Mesothelial cell of epicardium (in vitro differentiated cells): ENCODE measurements at regions not wholly inside any gene's neighbourhood (a gene's known extent, or its start where the extent isn't known, plus 50 kb on each side); places are given as distances from the start of the nearest gene placed in this dataset.

Experiments
- DNase-seq, 2 experiments: peaks; one replicate each; pipeline ENCODE4 v3.0.0; 2021; ENCODE audit warnings: low spot score in 2 of 2; ENCODE audit not compliant: unreplicated experiment in 2 of 2
- H3K27ac Mint-ChIP-seq: 2 replicates; pipeline ENCODE4 v1.8.0; 2021; ENCODE audit warnings: mixed read lengths
- H3K27me3 Mint-ChIP-seq: 2 replicates; pipeline ENCODE4 v1.8.0; 2021; ENCODE audit warnings: low read depth, mixed read lengths
- H3K36me3 Mint-ChIP-seq: 2 replicates; pipeline ENCODE4 v1.8.0; 2021; ENCODE audit warnings: mixed read lengths
- H3K4me1 Mint-ChIP-seq: 2 replicates; pipeline ENCODE4 v1.8.0; 2021; ENCODE audit warnings: mixed read lengths
- H3K4me3 Mint-ChIP-seq: 2 replicates; pipeline ENCODE4 v1.8.0; 2021; ENCODE audit warnings: mild to moderate bottlenecking, moderate library complexity, mixed read lengths
- H3K9me3 Mint-ChIP-seq: 2 replicates; pipeline ENCODE4 v1.8.0; 2021; ENCODE audit warnings: mixed read lengths
- TF ChIP-seq, protein P1 (sequence below): fragments of 200-600 bp; sonication (generic); IDR thresholded peaks from one replicate; pipeline ENCODE4 v1.5.0; 2021; ENCODE audit warnings: antibody characterized with exemption; ENCODE audit not compliant: unreplicated experiment

DNA sequence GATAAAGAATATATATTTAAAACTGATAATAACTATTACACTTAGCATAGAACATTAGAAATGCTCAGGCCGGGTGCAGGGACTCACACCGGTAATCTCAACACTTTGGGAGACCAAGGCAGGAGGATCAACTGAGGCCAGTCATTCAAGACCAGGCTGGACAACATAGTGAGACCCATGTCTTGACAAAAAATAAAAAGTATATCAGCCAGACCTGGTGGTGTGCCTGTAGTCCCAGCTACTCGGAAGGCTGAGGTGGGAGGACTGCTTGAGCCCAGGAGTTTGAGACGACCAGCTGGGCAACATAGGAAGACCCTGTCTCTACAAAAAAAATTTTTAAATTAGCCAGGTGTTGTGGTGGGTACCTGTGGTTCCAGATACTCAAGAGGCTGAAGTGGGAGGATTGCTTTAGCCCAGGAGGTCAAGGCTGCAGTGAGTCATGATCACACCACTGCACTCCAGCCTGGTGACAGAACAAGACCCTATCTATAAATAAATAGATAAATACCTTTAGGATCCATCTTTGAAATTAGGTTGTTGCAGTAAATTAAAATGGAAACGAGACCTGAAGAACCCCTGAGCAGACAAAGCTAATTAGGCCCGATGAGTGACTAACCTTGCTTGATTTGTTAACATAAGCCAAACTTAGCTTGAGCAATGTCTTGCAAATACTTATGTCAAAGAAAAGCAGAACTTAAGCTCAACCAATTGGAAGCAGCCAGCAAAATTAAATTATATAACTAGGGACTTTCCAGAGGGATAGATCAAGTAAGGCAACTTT lies 75.8 kb upstream of the E2F3 start:
- DNase-seq, result no peak
- no peak overlapping the region for H3K4me3 Mint-ChIP-seq
- H3K27ac Mint-ChIP-seq, result no peak overlapping the region
- peaks cover under 1% of the 10 kb centered on the region for H3K9me3 Mint-ChIP-seq
- H3K27me3 Mint-ChIP-seq, result peaks cover 6% of the 10 kb centered on the region
- H3K36me3 Mint-ChIP-seq, result no peaks in the 10 kb centered on the region
- H3K4me1 Mint-ChIP-seq, result no peaks in the 10 kb centered on the region
- TF ChIP-seq, protein P1, sequence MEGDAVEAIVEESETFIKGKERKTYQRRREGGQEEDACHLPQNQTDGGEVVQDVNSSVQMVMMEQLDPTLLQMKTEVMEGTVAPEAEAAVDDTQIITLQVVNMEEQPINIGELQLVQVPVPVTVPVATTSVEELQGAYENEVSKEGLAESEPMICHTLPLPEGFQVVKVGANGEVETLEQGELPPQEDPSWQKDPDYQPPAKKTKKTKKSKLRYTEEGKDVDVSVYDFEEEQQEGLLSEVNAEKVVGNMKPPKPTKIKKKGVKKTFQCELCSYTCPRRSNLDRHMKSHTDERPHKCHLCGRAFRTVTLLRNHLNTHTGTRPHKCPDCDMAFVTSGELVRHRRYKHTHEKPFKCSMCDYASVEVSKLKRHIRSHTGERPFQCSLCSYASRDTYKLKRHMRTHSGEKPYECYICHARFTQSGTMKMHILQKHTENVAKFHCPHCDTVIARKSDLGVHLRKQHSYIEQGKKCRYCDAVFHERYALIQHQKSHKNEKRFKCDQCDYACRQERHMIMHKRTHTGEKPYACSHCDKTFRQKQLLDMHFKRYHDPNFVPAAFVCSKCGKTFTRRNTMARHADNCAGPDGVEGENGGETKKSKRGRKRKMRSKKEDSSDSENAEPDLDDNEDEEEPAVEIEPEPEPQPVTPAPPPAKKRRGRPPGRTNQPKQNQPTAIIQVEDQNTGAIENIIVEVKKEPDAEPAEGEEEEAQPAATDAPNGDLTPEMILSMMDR, result no peak

DNA sequence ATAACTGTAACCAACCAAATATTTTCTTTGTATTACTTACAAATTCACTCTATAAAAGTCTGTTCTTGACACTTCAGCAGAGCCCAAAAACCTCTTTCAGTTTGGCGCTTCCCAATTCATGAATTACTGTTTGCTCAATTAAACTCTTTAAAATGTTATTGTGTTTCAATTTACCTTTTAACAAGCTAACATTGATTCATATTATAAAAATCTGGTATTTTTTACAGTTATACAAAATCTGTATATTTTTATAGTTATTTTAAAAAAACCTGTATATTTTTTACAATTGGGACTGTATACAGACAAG lies 75.3 kb upstream of the E2F3 start:
- Mint-ChIP-seq H3K36me3 (no peaks in the 10 kb centered on the region), H3K9me3 (no peaks in the 10 kb centered on the region), H3K4me3 (no peak overlapping the region)

DNA sequence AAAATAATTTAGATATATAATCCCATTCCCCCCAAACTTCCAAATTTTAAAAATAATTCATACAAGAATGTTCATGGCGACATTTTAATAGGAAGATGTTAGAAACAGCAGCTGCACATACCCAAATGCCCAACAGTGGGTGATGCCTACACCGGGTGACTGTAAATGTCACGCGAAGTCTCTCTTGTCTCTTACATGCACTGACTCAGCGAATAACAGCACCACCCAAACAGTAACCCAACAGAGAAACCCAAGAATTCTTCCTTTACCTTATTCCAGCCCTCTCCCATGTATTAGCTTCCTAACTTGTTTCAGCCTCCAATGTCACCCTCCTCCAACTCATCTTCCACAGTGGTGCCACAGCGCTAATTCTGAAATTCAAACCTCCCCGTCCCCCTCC lies 74.5 kb upstream of the E2F3 start:
- TF ChIP-seq, protein P1, result no peak
- DNase-seq, result no peak
- no peak overlapping the region for H3K4me3 Mint-ChIP-seq
- H3K27ac Mint-ChIP-seq, result no peak overlapping the region
- no peaks in the 10 kb centered on the region for H3K4me1 Mint-ChIP-seq
- H3K27me3 Mint-ChIP-seq, result peaks cover 6% of the 10 kb centered on the region
- no peaks in the 10 kb centered on the region for H3K36me3 Mint-ChIP-seq
- H3K9me3 Mint-ChIP-seq, result no peaks in the 10 kb centered on the region

More for the DNA sequence above, 75.3 kb upstream of the E2F3 start:
- Mint-ChIP-seq H3K27me3 (peaks cover 6% of the 10 kb centered on the region), H3K27ac (no peak overlapping the region), H3K4me1 (no peaks in the 10 kb centered on the region)
- no peak for DNase-seq
- TF ChIP-seq, protein P1, result no peak

DNA sequence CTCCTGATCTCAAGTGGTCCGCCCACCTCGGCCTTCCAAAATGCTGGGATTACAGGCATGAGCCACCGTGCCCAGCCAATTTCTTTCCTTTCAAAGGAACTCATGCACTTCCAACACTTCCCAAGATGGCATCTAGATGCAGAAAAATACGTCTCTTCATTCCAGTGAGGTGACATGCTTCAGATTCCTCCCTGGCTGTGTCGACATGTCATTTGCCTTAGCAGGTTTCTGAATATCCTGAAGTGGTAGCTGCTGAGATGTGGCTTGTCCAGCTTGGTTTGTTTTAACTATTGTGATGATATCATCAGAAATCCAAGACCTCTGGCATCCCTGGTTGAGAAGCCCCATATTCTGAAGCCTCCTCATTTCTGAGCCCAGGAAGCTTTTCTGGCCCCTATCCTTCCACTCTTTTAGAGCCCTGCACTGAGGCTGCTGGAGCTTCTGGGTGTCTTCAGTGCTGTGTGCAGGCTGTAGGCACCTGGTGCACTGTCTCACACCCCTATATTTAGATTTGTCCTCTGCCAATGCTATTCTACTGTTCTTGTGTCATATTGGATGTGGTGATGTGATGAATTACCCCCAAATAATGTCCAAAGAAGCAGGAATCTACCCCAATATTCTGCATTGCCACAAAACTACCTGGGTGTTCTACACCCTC lies 73.3 kb upstream of the E2F3 start:
- H3K27ac Mint-ChIP-seq, result no peak overlapping the region
- no peaks in the 10 kb centered on the region for H3K4me1 Mint-ChIP-seq

DNA sequence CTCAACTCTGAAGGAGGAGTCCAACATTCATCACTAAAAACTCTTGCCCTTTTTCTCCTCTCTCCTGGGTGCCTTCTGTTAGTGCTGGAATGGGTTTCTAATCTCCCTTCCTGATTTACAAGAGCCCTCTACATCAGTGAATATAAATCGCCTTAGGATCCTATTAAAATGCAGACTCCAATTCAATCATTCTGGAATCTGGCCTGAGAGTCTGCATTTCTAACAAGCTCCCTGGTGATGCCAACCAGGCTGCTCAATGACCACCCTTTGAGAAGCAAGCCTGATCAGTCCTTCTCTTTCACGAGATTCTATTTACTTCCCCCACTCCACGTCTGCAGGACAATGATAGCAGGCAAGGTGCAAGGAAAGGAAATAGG lies 72.8 kb upstream of the E2F3 start:
- H3K27me3 Mint-ChIP-seq, result peaks cover 9% of the 10 kb centered on the region
- no peak overlapping the region for H3K27ac Mint-ChIP-seq
- DNase-seq, result no peak
- no peak overlapping the region for H3K4me3 Mint-ChIP-seq
- TF ChIP-seq, protein P1, result no peak
- no peaks in the 10 kb centered on the region for H3K36me3 Mint-ChIP-seq
- no peaks in the 10 kb centered on the region for H3K9me3 Mint-ChIP-seq
- no peaks in the 10 kb centered on the region for H3K4me1 Mint-ChIP-seq

More for the DNA sequence above, 73.3 kb upstream of the E2F3 start:
- DNase-seq, result no peak
- H3K4me3 Mint-ChIP-seq, result no peak overlapping the region
- no peaks in the 10 kb centered on the region for H3K36me3 Mint-ChIP-seq
- TF ChIP-seq, protein P1, result no peak
- H3K27me3 Mint-ChIP-seq, result peaks cover 6% of the 10 kb centered on the region
- no peaks in the 10 kb centered on the region for H3K9me3 Mint-ChIP-seq
